Skin epidermis (tissue), 12 donors: ENCODE measurements at regions not wholly inside any gene's neighbourhood (a gene's known extent, or its start where the extent isn't known, plus 50 kb on each side); places are given as distances from the start of the nearest gene placed in this dataset.

Source experiments
- H3K27ac ChIP-seq, 21 experiments: fragments of 200-600 bp; sonication (generic) in 11 of 21; one replicate each; pipeline ENCODE4 v1.5.0; 2020; ENCODE audit warnings: mild to moderate bottlenecking in 3 of 21, inconsistent platforms in 2 of 21, moderate library complexity in 2 of 21
- H3K4me3 ChIP-seq, 7 experiments: fragments of 200-600 bp; sonication (generic) in 2 of 7; one replicate each; pipeline ENCODE4 v1.5.0; 2020; ENCODE audit warnings: inconsistent platforms in 2 of 7, mild to moderate bottlenecking in 2 of 7, moderate library complexity in 1 of 7

- Histone ChIP-seq H3K27ac (no peak overlapping the region), H3K4me3 (no peak overlapping the region)
These were observed 216.6 kb downstream of the MRPL39 start for GRCh38 chr21:25390701-25391100.

- no peak overlapping the region for H3K27ac ChIP-seq
- H3K4me3 ChIP-seq: no peak overlapping the region
These were observed 219.6 kb downstream of the MRPL39 start for GRCh38 chr21:25387665-25388064.

DNA sequence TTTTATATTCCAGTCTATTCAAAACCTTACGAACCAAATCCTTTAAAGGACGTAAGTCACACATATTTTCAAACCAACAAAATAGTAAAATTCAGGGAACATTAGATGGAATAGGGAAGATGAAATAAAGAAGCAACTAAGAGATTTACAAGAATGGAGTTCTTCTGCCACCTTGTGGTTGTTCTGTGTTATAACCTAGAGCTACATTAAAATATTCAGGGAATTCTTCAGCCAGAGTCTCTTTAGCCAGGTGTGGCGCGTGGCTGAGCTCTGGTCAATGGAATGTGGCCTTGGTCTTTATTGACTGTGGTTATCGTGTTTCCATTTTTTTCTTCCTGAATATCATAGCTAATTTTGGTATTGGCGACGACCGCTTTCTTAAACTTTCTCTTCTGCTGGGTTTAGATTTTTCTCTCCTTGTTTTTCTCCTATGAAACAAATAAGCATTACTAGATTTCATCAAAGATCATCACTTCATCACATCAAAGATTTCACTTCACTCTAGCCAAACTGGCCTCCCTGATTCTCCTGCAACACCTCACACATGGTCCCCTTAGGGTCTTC is 221.3 kb downstream of the MRPL39 start:
- no peak overlapping the region for H3K27ac ChIP-seq
- no peak overlapping the region for H3K4me3 ChIP-seq

GRCh38 chr21:25385341-25385740 is 221.9 kb downstream of the MRPL39 start:
- Histone ChIP-seq H3K4me3 (no peak overlapping the region), H3K27ac (no peak overlapping the region)

- no peak overlapping the region for H3K4me3 ChIP-seq
- no peak overlapping the region for H3K27ac ChIP-seq
These were observed 222.5 kb downstream of the MRPL39 start for GRCh38 chr21:25384782-25385181.

DNA sequence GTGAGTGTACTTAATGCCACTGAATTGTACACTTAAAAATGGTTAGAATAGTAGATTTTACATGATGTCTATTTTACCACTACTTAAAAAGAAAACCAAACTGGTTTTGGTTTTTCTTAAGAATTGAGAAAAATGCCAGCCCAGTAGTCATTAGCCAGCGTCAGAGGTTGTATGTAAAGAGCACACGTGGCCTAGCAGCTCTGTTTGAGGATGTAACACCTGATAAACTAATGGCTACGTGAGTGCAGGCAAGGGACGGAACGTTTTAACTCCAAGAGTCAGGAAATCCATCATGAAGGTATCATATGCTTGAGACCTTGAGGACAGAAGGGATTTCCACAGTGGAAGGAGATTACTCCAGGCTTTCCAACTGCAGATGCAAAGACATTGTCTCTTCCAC is 223.7 kb downstream of the MRPL39 start:
- Histone ChIP-seq H3K27ac (no peak overlapping the region), H3K4me3 (no peak overlapping the region)

- no peak overlapping the region for H3K27ac ChIP-seq
These were observed 225.3 kb downstream of the MRPL39 start for GRCh38 chr21:25381936-25382452.

DNA sequence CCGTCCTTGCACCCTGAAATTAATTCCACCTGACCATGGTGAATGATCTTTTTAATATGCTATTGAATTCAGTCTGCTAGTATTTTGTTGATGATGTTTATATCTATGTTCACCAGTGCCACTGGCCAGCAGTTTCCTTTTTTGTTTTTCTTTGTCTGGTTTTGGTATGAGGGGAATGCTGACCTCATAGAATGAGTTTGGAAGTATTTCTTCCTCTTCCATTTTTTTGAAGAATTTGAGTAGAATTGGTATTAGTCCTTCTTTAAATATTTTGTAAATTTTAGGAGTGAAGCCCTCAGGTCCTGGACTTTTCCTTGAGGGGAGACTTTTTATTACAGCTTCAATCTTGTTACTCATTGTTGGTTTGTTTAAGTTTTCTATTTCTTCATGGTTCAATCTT is 231.6 kb downstream of the MRPL39 start:
- Histone ChIP-seq H3K4me3 (no peak overlapping the region), H3K27ac (no peak overlapping the region)

More at GRCh38 chr21:25381936-25382452, 225.3 kb downstream of the MRPL39 start:
- H3K4me3 ChIP-seq: no peak overlapping the region

DNA sequence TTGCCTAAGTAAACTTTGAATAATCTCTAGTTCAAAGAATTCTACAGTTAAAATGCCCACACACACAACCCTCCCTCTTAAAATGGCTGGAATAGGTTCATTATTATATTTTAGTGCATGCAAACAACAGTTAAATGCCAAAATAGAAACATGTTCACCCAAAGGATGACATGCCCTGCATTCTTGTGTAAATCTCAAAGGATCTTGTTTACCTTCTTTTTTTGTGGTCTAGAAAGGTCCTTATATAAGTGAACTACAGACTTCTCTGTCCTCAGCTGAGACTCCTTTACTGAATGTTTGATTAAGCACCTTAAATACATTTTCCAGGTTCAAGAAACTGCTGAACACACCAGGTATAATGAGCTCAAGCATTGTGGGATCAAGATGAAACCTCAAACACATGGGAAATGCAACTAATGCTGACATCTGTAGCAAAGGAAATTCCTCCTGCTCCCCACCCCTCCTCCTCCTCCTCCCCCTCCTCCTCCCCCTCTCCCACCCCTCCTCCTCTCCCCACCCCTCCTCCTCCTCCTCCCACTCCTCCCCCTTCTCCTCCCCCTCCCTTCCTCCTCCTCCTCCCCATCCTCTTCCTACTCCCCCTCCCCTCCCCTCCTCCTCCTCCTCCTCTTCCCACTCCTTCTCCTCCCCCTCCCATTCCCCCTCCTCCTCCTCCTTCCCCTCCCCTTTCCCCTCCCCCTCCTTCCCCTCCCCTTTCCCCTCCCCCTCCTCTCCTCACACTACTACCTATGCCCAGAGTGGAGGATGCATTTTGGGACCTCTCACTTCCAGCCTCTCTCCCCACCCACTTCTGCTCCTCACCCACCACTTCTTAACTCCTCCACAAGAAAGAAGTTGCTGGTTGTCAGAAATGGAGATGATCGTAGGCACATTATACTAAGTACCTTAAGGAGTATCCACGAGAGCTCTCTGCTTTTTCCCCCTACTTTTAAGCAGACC is 233.9 kb downstream of the MRPL39 start:
- H3K4me3 ChIP-seq: no peak overlapping the region

DNA sequence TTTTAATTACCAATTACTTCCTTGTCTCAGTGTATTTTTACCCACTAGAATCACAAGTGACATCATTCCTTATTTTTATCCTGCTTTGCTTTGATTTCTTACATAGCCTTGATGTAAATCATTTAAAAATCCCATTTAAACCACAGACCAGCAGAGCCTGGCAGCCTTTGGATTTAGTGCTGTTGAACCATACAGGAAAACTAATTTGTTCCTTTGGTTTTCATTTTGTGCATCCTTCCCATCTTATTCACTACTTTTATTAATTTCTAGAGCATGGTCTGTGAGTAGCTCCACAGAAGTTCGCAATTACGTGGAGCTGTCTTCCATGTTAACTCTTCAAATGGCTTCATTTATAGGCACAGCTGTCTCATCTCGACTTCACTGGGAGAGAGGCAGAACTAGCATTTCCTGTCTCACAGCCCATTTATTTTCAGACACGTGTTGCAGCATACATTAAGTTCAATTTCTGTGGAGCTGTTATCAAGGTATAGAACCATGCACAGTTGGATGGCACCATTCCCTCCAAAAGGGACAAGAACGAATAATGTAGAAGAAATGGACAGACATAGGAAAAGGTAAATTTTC is 235.3 kb downstream of the MRPL39 start:
- Histone ChIP-seq H3K4me3 (no peak overlapping the region), H3K27ac (no peak overlapping the region)

More for the DNA sequence above, 233.9 kb downstream of the MRPL39 start:
- H3K27ac ChIP-seq: no peak overlapping the region

DNA sequence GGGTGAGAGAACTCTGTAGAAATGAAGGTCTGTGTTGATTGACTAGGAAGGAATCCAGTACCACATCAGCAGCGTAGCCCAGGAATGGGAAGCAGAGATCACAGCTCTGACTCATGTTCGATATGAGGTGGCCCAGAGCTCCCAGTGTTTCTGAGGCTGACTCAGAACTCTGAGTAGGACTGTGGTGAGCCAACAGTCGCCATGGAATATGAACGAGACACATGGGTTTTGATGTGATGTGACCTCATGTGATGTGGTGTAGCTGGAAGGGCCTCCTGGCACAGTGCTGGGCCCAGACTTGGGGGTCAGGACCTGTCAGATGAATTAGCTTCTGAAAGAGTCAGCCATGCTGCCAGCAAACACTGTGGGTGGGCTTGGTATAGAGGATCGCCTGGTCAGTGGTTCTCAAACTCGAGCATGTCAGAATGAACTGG is 237.0 kb downstream of the MRPL39 start:
- Histone ChIP-seq H3K27ac (no peak overlapping the region), H3K4me3 (no peak overlapping the region)

DNA sequence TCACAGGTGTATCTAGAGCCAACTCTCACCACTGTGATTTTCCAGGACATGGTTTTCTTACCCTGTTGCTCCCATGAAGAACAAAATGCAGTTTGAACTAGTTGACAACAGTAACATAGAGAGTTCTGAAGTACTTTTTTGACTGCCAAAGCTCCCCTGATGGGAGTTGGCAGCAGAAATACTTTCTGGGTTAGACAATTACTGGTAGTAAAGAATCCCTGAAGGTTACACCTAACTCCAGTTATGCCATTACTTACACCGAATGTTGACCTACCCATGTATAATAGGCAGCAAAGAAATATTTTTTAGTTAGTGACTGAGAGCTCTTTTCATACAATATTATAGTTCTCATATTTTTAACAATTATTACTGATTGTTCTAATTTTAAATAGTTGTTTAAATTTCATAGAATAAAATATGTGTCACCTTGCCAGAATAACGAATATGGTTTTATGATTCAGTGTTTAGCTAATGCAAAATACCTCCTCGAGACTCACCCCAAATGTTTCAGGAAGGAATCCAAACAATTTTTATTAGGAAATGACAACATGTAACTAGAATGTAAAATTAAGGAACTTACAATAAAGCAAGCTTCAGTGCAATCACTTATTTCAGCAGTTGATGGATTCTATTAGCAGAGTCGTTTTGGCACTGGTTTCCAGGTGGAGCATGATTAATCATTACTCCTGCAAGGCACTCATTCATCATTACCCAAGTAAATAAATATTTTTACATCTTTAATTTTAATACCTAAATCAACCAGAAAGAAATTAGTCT is 237.6 kb downstream of the MRPL39 start:
- H3K4me3 ChIP-seq: no peak overlapping the region
- H3K27ac ChIP-seq: no peak overlapping the region

GRCh38 chr21:25368531-25368930 is 238.8 kb downstream of the MRPL39 start:
- Histone ChIP-seq H3K4me3 (no peak overlapping the region), H3K27ac (no peak overlapping the region)

- Histone ChIP-seq H3K4me3 (no peak overlapping the region), H3K27ac (no peak overlapping the region)
These were observed 241.2 kb downstream of the MRPL39 start for GRCh38 chr21:25366116-25366515.

GRCh38 chr21:25362375-25363267 is 244.7 kb downstream of the MRPL39 start:
- H3K27ac ChIP-seq: no peak overlapping the region
- no peak overlapping the region for H3K4me3 ChIP-seq

DNA sequence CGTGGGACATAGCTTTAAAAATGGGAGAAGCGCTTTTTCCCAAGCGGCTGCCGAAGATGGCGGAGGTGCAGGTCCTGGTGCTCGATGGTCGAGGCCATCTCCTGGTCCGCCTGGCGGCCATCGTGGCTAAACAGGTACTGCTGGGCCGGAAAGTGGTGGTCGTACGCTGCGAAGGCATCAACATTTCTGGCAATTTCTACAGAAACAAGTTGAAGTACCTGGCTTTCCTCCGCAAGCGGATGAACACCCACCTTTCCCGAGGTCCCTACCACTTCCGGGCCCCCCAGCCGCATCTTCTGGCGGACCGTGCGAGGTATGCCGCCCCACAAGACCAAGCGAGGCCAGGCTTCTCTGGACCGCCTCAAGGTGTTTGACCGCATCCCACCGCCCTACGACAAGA is 245.5 kb downstream of the MRPL39 start:
- Histone ChIP-seq H3K27ac (no peak overlapping the region), H3K4me3 (no peak overlapping the region)

- Histone ChIP-seq H3K27ac (no peak overlapping the region), H3K4me3 (no peak overlapping the region)
These were observed 246.2 kb downstream of the MRPL39 start for GRCh38 chr21:25361097-25361496.

- Histone ChIP-seq H3K4me3 (no peak overlapping the region), H3K27ac (no peak overlapping the region)
These were observed 246.7 kb downstream of the MRPL39 start for GRCh38 chr21:25360593-25360992.

DNA sequence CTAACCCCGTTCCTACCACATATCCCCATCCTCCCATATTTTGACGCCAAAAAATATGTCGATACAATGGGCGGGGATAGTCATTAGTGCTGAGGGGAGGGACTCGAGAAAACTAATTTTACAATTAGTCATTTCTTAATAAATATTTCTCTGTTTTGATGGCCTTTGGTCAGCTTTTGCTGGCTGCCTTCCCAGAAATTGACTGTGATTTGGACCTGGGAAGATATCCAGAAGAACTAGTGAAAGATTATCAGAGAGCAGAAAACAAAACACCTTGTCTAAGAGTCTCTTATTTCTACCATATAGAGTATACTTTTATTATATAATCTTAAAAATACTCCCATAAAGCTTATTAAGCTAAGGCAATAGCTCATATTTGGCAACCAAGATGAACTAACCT is 247.6 kb downstream of the MRPL39 start:
- no peak overlapping the region for H3K4me3 ChIP-seq
- H3K27ac ChIP-seq: no peak overlapping the region
